Skeletal muscle tissue (tissue), 3 donors: ENCODE measurements at regions not wholly inside any gene's neighbourhood (a gene's known extent, or its start where the extent isn't known, plus 50 kb on each side); places are given as distances from the start of the nearest gene placed in this dataset.

Experiments used
- H3K27ac ChIP-seq: one replicate; pipeline ENCODE4 v1.7.0; 2013; ENCODE audit warnings: mild to moderate bottlenecking, low read depth, low read length, inconsistent platforms
- H3K27me3 ChIP-seq, 3 donors: one replicate each; pipeline ENCODE4 v1.7.0; 2013; ENCODE audit warnings: low read length in 3 of 3; ENCODE audit not compliant: control insufficient read depth in 3 of 3, insufficient read depth in 3 of 3
- H3K36me3 ChIP-seq, 3 donors: one replicate each; pipeline ENCODE4 v1.7.0; 2013; ENCODE audit warnings: low read length in 3 of 3; ENCODE audit not compliant: control insufficient read depth in 3 of 3, insufficient read depth in 3 of 3
- H3K4me1 ChIP-seq, 3 donors: one replicate each; pipeline ENCODE4 v1.7.0; 2013; ENCODE audit warnings: low read length in 3 of 3, mild to moderate bottlenecking in 3 of 3; ENCODE audit not compliant: control insufficient read depth in 3 of 3, insufficient read depth in 3 of 3
- H3K4me3 ChIP-seq, 3 donors: one replicate each; pipeline ENCODE4 v1.7.0; 2013; ENCODE audit warnings: low read length in 3 of 3
- H3K9ac ChIP-seq, 3 donors: one replicate each; pipeline ENCODE4 v1.7.0; 2013; ENCODE audit warnings: low read length in 3 of 3, mild to moderate bottlenecking in 3 of 3, moderate library complexity in 2 of 3, low read depth in 1 of 3
- H3K9me3 ChIP-seq, 3 donors: one replicate each; pipeline ENCODE4 v1.7.0; 2013; ENCODE audit warnings: low read length in 3 of 3; ENCODE audit not compliant: control insufficient read depth in 3 of 3
- donor health status: Osteomylitis.

DNA sequence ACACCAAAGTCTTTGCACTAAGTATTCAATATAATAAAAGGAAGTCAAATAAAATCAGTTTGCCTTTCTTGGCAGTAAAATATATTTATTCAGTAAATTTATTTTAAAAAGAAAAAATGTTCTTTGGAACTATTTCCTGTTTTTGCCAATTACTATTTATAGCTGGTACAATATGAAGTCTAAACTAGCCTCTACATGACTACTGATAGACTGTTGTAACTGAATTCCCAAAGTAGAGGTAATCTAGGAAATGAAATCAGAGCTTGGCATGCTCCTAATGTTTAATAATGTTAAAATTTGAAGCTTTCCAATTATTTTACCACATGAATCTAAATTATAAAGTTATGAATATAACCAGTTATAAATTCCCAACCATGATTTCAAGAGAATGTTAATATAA is 385.5 kb downstream of the SEMA3D start:
- H3K36me3 ChIP-seq, result no peaks in the 10 kb centered on the region
- no peak overlapping the region for H3K27ac ChIP-seq
- H3K9ac ChIP-seq, result no peak overlapping the region
- no peaks in the 10 kb centered on the region for H3K4me1 ChIP-seq
- H3K4me3 ChIP-seq, result no peak overlapping the region
- H3K27me3 ChIP-seq, result no peaks in the 10 kb centered on the region
- H3K9me3 ChIP-seq, result no peaks in the 10 kb centered on the region

DNA sequence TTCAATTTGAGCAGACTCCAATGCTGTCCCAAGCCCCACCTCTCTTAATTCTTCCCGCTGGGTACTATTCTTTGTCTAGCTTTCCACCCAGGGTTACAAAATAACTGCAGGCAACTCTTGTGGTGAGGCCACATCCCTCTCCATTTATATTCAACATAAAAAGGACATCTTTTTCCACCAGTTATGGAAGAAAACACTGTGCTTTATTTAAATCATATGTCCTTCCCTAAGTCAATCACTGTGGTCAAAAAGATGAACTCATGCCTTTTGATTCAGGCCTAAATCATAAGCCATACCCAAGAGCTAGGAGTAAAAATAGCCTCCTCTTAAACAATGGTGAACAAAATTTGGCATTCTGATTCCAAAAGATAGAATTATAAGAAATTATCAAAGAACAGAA is 386.0 kb downstream of the SEMA3D start:
- Histone ChIP-seq H3K4me1 (no peaks in the 10 kb centered on the region), H3K4me3 (no peak overlapping the region), H3K9ac (no peak overlapping the region), H3K36me3 (no peaks in the 10 kb centered on the region), H3K27me3 (no peaks in the 10 kb centered on the region), H3K27ac (no peak overlapping the region), H3K9me3 (no peaks in the 10 kb centered on the region)

DNA sequence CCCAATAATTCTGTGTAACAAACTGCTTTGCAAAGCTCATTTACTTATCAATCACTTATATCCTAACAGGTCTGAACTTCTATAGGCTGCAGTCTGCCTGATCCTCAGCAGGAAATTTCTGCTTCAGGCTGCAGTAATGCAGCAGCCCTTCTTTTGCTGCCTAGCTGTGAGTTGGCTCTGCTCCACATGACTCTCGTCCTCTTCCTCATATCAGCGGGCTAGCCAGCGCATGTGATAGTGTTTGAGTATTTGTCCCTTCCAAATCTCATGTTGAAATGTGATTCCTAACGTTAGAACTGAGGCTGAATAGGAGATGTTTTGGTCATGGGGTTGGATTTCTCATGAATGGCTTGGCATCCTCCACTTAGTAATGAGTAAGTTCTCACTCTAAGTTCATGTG is 387.8 kb downstream of the SEMA3D start:
- no peaks in the 10 kb centered on the region for H3K4me1 ChIP-seq
- no peak overlapping the region for H3K9ac ChIP-seq
- no peaks in the 10 kb centered on the region for H3K36me3 ChIP-seq

DNA sequence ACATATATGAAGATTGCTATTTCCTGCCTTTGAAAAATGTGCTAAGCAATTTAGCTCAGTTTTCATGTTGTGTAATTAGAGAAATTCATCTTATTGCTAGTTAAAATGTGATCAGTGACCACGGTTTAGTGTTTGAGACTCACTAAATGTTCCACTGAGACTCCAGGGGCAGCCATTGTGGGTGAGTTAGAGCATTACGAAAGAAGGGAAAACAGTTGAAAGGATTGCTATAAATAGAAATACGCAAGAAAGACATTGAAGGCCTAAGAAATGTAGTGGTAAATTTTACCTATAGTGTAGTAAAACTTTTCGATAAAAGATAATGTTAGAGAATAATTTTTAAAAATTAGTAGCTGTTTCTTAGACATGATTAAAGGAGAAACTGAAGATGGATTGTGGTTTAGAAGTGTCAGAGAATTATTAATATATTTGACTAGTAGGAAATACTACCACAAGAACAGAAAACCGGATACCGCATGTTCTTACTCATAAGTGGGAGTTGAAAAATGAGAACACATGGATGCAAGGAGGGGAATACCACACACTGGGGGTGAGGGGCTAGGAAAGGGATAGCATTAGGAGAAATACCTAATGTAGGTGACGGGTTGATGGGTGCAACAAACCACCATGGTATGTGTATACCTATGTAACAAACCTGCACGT is 394.5 kb downstream of the SEMA3D start:
- Histone ChIP-seq H3K4me3 (no peak overlapping the region), H3K4me1 (no peaks in the 10 kb centered on the region), H3K9ac (no peak overlapping the region), H3K9me3 (no peaks in the 10 kb centered on the region), H3K27ac (no peak overlapping the region), H3K27me3 (no peaks in the 10 kb centered on the region), H3K36me3 (no peaks in the 10 kb centered on the region)

More for the DNA sequence above, 387.8 kb downstream of the SEMA3D start:
- Histone ChIP-seq H3K4me3 (no peak overlapping the region), H3K9me3 (no peaks in the 10 kb centered on the region), H3K27me3 (no peaks in the 10 kb centered on the region), H3K27ac (no peak overlapping the region)

DNA sequence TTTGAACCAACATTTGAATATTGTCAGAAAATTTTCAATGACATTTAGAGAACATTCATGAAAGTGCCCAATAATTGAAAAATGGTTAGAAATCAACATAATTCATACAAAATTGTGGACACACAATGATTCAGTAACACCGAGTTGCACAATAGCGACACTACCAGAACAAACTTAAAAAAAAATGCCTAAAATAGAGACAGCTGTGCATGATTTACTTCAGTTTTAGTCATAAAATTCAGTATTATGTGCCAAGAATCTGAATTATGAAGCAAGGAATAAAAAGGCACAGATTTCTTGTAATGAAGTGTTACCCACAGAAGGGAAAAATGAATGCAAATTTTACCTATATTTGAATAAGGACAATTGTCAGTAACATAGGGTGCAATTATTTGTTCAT is 396.0 kb downstream of the SEMA3D start:
- no peaks in the 10 kb centered on the region for H3K9me3 ChIP-seq
- no peaks in the 10 kb centered on the region for H3K36me3 ChIP-seq
- no peak overlapping the region for H3K9ac ChIP-seq
- no peak overlapping the region for H3K27ac ChIP-seq
- no peaks in the 10 kb centered on the region for H3K27me3 ChIP-seq
- no peaks in the 10 kb centered on the region for H3K4me1 ChIP-seq
- H3K4me3 ChIP-seq, result no peak overlapping the region

DNA sequence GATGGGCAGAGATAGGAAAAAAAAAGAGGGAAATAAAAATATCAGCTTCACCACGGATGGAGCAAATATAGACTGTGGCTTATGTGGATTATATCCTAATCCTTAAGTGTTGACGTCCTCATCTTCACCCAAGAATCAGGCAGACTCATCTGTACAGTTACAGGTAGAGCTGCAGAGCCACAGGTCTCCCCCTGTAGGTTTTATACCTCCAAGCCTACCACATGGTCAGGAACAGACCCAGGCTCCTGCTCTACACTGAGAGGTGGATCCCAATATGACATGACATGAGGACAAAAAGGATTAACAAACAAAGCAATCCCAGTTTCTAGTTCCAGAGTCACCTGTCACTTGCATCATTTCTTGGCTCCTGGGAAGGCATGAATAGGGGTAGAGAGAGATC is 400.8 kb downstream of the SEMA3D start:
- no peaks in the 10 kb centered on the region for H3K9me3 ChIP-seq
- no peaks in the 10 kb centered on the region for H3K4me1 ChIP-seq
- H3K36me3 ChIP-seq, result no peaks in the 10 kb centered on the region
- no peak overlapping the region for H3K27ac ChIP-seq
- H3K27me3 ChIP-seq, result no peaks in the 10 kb centered on the region
- H3K4me3 ChIP-seq, result no peak overlapping the region
- no peak overlapping the region for H3K9ac ChIP-seq

DNA sequence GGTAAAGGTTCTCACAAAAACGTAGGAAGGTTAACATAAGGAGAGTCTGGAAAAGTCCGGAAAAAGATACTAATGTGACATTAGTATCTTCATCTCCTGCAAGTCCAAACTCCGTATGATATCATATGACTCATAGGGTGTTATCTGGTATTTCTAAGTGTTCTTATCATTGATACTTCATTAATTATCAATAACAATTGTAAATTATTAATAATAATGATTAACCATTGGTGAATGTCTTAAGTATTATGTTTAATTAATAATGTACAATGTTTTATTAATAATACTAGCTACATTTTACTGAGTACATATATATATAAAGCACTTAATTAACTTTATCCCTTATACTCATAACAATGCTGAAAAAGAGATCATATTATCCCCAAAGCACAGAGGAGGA is 402.4 kb downstream of the SEMA3D start:
- Histone ChIP-seq H3K4me1 (no peaks in the 10 kb centered on the region), H3K27ac (no peak overlapping the region), H3K9ac (no peak overlapping the region), H3K36me3 (no peaks in the 10 kb centered on the region), H3K4me3 (no peak overlapping the region), H3K27me3 (no peaks in the 10 kb centered on the region), H3K9me3 (no peaks in the 10 kb centered on the region)

DNA sequence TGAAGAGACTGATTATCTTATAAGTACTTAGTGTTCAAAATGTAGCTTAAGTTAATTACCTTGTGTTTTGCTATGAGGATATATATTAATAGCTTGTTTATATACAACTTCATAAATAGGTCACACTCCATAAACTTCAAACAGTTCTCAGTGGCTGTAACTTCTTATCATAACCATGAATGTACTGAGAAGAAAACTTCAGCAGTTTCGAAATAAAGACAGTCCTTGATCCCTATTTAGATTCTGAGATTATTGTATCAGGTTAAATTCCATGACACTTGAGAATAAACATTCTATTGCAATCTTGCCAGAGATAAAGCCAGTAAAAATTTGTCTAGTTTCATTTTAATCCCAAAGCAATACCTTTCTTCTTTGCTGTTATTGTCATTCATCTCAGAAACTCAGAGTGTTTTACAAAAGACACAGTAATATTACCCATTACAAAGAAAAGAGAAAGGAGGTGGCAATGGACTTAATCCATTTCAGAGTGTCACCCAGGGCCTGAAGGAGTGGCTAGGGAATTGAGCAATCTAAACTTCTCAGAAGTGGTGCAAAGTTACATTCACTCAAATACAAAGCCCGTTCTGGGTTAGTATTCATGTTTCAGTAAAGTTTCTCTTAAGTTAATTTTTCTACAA is 403.6 kb downstream of the SEMA3D start:
- Histone ChIP-seq H3K27me3 (no peaks in the 10 kb centered on the region), H3K9ac (peak overlapping the region in 1 of 3 donors; percentile 47), H3K9me3 (no peaks in the 10 kb centered on the region), H3K4me3 (no peak overlapping the region), H3K4me1 (no peaks in the 10 kb centered on the region), H3K27ac (no peak overlapping the region), H3K36me3 (no peaks in the 10 kb centered on the region)

DNA sequence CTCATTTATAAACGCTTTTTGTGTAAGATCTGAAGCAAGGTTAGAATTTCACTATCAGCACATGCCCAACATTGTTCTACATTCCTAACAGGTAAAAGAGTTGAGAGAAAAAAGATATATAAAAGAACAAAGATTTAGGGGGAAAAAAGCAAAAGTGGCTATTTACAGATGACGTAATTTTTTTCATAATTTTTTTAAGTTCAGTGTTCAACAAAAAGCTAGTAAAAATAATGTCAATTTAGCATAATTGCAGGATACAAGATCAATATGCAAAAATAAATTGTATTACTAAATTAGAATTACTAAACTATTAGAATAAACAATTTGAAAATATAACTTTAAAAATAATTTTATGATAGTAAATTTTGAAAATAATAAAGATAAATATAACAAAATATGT is 405.0 kb downstream of the SEMA3D start:
- Histone ChIP-seq H3K27ac (no peak overlapping the region), H3K4me1 (no peaks in the 10 kb centered on the region), H3K27me3 (no peaks in the 10 kb centered on the region), H3K36me3 (no peaks in the 10 kb centered on the region), H3K9me3 (no peaks in the 10 kb centered on the region), H3K4me3 (no peak overlapping the region), H3K9ac (no peak overlapping the region)

DNA sequence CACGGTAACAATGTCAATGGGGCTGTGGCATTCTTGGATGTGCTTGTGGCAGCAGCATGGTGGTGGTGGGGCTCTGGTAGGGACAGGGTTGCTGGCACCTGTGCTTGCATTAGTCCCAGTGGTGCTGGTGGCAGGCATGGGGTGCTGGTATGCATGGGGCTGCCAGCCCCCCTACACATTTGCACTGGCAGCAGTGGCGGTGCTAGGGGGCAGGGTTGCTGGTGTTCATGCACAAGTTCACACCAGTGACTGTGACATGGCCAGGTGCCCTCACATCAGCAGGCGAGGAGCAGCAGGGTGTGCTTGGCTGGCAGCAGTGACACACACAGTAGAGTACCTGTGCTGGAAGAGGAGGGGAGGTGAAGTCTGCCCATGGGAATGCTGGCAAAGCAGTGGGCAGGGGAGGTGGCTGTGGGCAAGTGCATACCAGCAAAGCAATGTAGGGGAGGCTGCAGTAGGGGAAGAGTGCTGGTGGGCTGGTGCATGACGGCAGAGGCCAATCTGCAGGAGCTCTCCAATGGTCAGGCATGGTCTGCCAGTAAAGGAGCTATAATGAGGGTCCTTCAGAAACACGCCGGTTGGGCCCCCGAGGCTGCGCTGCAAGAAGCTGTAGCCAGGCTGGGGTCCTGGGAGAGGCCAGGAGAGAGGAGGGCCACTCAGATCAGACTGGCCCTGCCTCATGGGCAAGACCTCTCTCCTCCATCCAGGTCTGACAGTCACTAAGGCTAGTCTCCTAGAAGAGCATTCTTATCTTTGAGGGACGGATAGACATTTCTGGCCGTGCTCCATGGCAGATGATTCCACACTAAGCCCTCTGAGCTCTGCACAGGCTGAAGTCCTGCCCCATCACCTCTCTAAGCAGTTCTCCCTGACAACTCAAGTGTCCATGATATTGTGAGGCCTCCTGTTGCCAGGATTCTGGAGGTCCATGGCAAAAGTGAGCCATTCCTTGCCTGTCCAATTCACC is 406.4 kb downstream of the SEMA3D start:
- Histone ChIP-seq H3K9me3 (no peaks in the 10 kb centered on the region), H3K27me3 (no peaks in the 10 kb centered on the region), H3K4me3 (no peak overlapping the region), H3K36me3 (no peaks in the 10 kb centered on the region), H3K27ac (no peak overlapping the region), H3K4me1 (no peaks in the 10 kb centered on the region), H3K9ac (no peak overlapping the region)
